SK-N-SH (cell line): ENCODE measurements at regions not wholly inside any gene's neighbourhood (a gene's known extent, or its start where the extent isn't known, plus 50 kb on each side); places are given as distances from the start of the nearest gene placed in this dataset.

ENCODE experiments used
- CHD2 ChIP-seq: fragments of 150-350 bp; IDR thresholded peaks from 2 replicates; pipeline ENCODE4 v1.6.1; 2018; ENCODE audit warnings: low read length; ENCODE audit not compliant: partially characterized antibody
- CTCF ChIP-seq: fragments of 200-600 bp; sonication (generic); IDR thresholded peaks from 2 replicates; pipeline ENCODE4 v1.6.1; 2017; ENCODE audit warnings: antibody characterized with exemption, mild to moderate bottlenecking, moderate library complexity
- FOXJ3 ChIP-seq: sonication (generic); formaldehyde crosslinking; IDR thresholded peaks from 2 replicates; pipeline ENCODE4 v1.5.1; 2020; ENCODE audit warnings: mild to moderate bottlenecking, missing genetic modification reagents
- MEF2A ChIP-seq: IDR thresholded peaks from 2 replicates; pipeline ENCODE4 v1.4.0; 2012; ENCODE audit warnings: low read depth, borderline replicate concordance
- PBX3 ChIP-seq: IDR thresholded peaks from 2 replicates; pipeline ENCODE4; 2012
- POLR2AphosphoS5 ChIP-seq: IDR thresholded peaks from 2 replicates; pipeline ENCODE4 v1.6.1; 2012; ENCODE audit warnings: low read depth, low read length
- RFX5 ChIP-seq: IDR thresholded peaks from 2 replicates; pipeline ENCODE4 v1.6.1; 2012; ENCODE audit warnings: mild to moderate bottlenecking, improper control_type of control experiment, low read length
- SIN3A ChIP-seq: IDR thresholded peaks from 2 replicates; pipeline ENCODE4 v1.6.1; 2012; ENCODE audit warnings: low read depth, mild to moderate bottlenecking, low read length, moderate library complexity, borderline replicate concordance
- SMC3 ChIP-seq: IDR thresholded peaks from 2 replicates; pipeline ENCODE4 v1.6.1; 2012; ENCODE audit warnings: low read depth, low read length, improper control_type of control experiment
- TEAD4 ChIP-seq: IDR thresholded peaks from 2 replicates; pipeline ENCODE4 v1.4.0; 2012; ENCODE audit warnings: mild to moderate bottlenecking, borderline replicate concordance; ENCODE audit not compliant: insufficient read depth
- YY1 ChIP-seq: IDR thresholded peaks from 2 replicates; pipeline ENCODE4 v1.4.0; 2012; ENCODE audit warnings: low read depth, mild to moderate bottlenecking

DNA sequence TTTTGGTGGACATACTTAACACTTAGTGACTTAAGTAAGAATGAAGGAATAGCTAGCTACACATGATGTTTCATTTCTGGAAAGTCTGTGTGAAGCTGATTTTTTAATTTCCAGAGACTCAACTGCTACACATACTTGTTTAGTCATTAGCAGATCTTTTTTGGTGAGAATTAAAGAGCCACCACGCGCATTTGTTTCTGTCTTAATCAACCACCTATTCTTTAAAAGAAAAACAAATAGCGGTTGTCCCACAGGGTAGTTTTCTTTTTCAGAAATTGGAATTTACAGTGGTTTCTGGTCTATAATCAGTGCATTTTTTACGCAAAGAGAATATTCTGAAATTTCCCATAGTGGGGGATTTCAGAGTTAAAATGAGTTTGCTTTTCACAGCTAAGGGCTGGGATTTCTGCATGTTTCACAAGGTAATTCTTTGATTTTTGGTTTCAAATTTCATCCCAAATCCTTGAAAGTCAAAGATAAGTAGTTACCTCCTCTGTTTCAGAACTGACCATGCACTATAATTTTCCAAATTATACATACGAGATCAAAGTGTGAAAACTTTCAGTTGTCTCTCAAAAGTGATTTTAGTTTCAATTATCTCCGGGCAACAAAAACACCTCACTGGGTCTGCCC, 631.0 kb upstream of the GRM7 start:
- TF ChIP-seq YY1 (no peak), POLR2AphosphoS5 (no peak), CTCF (no peak), MEF2A (no peak), SIN3A (no peak), SMC3 (no peak), CHD2 (no peak), TEAD4 (no peak), RFX5 (no peak), PBX3 (no peak), FOXJ3 (CRISPR knock-in tag) (no peak)
